ENCODE measurements at regions not wholly inside any gene's neighbourhood (a gene's known extent, or its start where the extent isn't known, plus 50 kb on each side); places are given as distances from the start of the nearest gene placed in this dataset.

GRCh38 chr7:113452245-113452644 is 333.9 kb upstream of the SMIM30 start:
- no peak for TF ChIP-seq POLR2A (IDR thresholded peaks at IDR 0.05)
- no peak for TF ChIP-seq EP300 (IDR thresholded peaks at IDR 0.05)
- TF ChIP-seq CTCF (IDR thresholded peaks at IDR 0.05), result no peak
- TF ChIP-seq POLR2AphosphoS5 (IDR thresholded peaks at IDR 0.05), result no peak
- intact Hi-C loops (cut with DNase I), result no loop called here
- no peak overlapping the region for H3K27ac ChIP-seq
- H3K4me3 ChIP-seq, result no peak overlapping the region
- no peaks in the 10 kb centered on the region for H3K36me3 ChIP-seq
- H3K4me1 ChIP-seq, result peaks cover 0 to 21% (median 0%) of the 10 kb centered on the region in 4 donors
- WGBS, 2 donors, result 11 to 42% methylated on average over 4 of the region's 4 CpGs
- no peak for DNase-seq
- no peaks in the 10 kb centered on the region for H3K9me3 ChIP-seq
- no peaks in the 10 kb centered on the region for H3K27me3 ChIP-seq

DNA sequence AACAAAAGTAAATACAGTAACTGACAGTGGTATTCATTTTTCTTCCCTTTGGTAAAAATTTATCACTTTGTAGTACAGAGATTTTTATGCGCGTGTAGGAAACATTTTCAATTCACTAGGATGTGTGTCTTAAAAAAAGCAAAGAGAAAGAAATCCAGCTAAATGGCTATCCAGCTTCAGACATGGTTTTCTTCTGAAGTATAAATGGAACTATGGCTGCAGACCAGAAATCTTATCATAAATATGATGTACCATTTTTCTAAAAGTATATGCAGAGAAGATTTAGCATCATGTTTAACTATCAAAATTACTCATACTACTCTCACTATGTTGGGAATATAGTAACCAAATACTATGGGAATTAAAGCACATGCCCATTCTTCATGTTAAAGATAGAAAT is 328.4 kb upstream of the SMIM30 start:
- Histone ChIP-seq H3K9me3 (no peaks in the 10 kb centered on the region), H3K27ac (no peak overlapping the region), H3K4me1 (peaks cover 0 to 10% (median 3%) of the 10 kb centered on the region in 4 donors), H3K27me3 (no peaks in the 10 kb centered on the region), H3K36me3 (no peaks in the 10 kb centered on the region), H3K4me3 (no peak overlapping the region)
- no peak for TF ChIP-seq POLR2A (IDR thresholded peaks at IDR 0.05)
- no peak for TF ChIP-seq CTCF (IDR thresholded peaks at IDR 0.05)
- no peak for TF ChIP-seq EP300 (IDR thresholded peaks at IDR 0.05)
- no peak for TF ChIP-seq POLR2AphosphoS5 (IDR thresholded peaks at IDR 0.05)
- DNase-seq, result no peak
- intact Hi-C loops (cut with DNase I), result no loop called here
- WGBS, 2 donors, result 87 to 92% methylated on average over 2 of the region's 2 CpGs

DNA sequence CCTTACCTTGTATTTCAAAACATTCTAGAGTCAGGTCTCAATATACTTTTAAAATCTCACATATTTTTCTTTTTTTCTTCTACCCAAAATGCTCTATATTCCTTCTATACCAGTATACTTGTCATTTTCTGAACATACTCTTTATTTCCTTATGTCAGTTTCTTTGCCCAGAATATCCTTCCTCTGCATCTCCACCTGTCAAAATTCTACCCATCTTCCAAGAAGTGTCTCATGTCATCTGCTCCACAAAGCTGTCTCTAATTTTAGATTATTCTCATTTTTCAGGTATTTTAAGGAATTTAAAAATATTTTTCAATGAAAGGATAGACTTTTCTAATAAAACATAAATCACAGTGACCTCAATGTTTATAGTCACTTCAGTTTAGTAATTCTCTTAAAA is 328.0 kb upstream of the SMIM30 start:
- Histone ChIP-seq H3K4me3 (no peak overlapping the region), H3K4me1 (peaks cover 0 to 10% (median 3%) of the 10 kb centered on the region in 4 donors), H3K36me3 (no peaks in the 10 kb centered on the region), H3K27me3 (no peaks in the 10 kb centered on the region), H3K9me3 (no peaks in the 10 kb centered on the region), H3K27ac (no peak overlapping the region)
- TF ChIP-seq EP300 (IDR thresholded peaks at IDR 0.05) (no peak), POLR2A (IDR thresholded peaks at IDR 0.05) (no peak), POLR2AphosphoS5 (IDR thresholded peaks at IDR 0.05) (no peak), CTCF (IDR thresholded peaks at IDR 0.05) (no peak)
- DNase-seq, result no peak
- intact Hi-C loops (cut with DNase I), result no loop called here

DNA sequence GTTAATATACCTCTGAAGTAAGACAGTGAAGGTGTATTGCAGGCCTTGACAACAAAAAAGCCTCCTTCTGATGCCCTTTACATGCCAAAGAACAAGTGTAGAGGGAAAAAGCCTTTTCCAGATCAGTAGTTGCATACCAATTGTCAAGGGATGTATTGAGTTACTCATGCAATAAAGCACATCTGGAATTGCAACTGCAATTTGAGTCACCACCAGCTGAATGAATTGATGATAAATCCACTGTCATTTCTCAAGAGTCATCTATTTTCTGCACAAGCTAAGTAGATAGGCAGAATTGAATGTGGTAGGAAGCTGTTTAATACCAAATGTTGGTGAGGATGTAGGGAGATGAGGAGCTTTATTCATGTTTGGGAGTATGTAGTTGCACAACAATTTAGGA is 325.9 kb upstream of the SMIM30 start:
- DNase-seq, result no peak
- Histone ChIP-seq H3K4me1 (peaks cover 0 to 10% (median 3%) of the 10 kb centered on the region in 4 donors), H3K27ac (no peak overlapping the region), H3K27me3 (no peaks in the 10 kb centered on the region), H3K4me3 (no peak overlapping the region), H3K9me3 (no peaks in the 10 kb centered on the region), H3K36me3 (no peaks in the 10 kb centered on the region)
- intact Hi-C loops (cut with DNase I), result no loop called here
- TF ChIP-seq POLR2A (IDR thresholded peaks at IDR 0.05), result no peak

DNA sequence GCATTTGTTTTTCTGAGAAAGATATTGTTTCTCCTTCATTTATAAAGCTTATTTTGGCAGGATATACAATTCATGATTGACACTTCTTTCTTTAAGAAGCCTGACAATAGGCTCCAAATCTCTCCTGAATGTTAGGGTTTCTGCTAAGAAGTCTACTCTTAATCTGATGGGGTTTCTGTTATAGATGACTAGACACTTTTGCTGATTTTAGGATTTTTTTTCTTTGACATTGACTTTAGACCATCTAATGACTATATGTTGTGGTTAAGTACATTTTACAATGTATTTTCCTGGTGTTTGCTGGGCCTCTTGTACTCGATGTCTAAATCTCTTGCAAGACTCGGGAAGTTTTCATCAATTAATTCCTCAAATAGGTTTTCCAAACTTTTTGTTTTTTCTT is 321.8 kb upstream of the SMIM30 start:
- peaks cover 0 to 10% (median 3%) of the 10 kb centered on the region in 4 donors for H3K4me1 ChIP-seq
- intact Hi-C loops (cut with DNase I), result no loop called here
- H3K4me3 ChIP-seq, result no peak overlapping the region
- H3K27ac ChIP-seq, result no peak overlapping the region
- 77 to 82% methylated on average over 2 of the region's 2 CpGs for WGBS, 2 donors
- peaks cover 0 to 3% (median 0%) of the 10 kb centered on the region in 4 donors for H3K9me3 ChIP-seq
- TF ChIP-seq POLR2A (IDR thresholded peaks at IDR 0.05), result no peak
- TF ChIP-seq CTCF (IDR thresholded peaks at IDR 0.05), result no peak
- no peak for TF ChIP-seq POLR2AphosphoS5 (IDR thresholded peaks at IDR 0.05)
- TF ChIP-seq EP300 (IDR thresholded peaks at IDR 0.05), result no peak
- no peaks in the 10 kb centered on the region for H3K27me3 ChIP-seq
- no peaks in the 10 kb centered on the region for H3K36me3 ChIP-seq
- DNase-seq, result no peak
